IMR-90 (cell line): ENCODE measurements at regions not wholly inside any gene's neighbourhood (a gene's known extent, or its start where the extent isn't known, plus 50 kb on each side); places are given as distances from the start of the nearest gene placed in this dataset.

Source experiments
- ATAC-seq: fragments of 200-7000 bp; cut with Tn5 transposase; 2 replicates; pipeline ENCODE4 v1.9.1; 2020; ENCODE audit warnings: low read depth, mild to moderate bottlenecking, moderate library complexity
- BruUV-seq: library from RNA; stranded (reverse); fragments of 400-500 nt; replicated peaks from 2 replicates; lab custom pipeline; 2021; lab: Mats Ljungman, UMichigan
- CTCF ChIA-PET: fragments of 300-600 bp; formaldehyde crosslinking; extraction: SDS; loops from one replicate; lab custom pipeline; 2021; ENCODE audit warnings: antibody characterized with exemption; lab: Yijun Ruan, JAX
- POLR2A ChIA-PET: fragments of 300-600 bp; sonication (Branson Sonifier 250); formaldehyde crosslinking; loops from one replicate; lab custom pipeline; 2022; ENCODE audit warnings: antibody characterized with exemption; ENCODE audit not compliant: unreplicated experiment; lab: Charles Lee
- DNase-seq: peaks from one replicate; pipeline ENCODE4 v3.0.0; 2013
- H2AFZ ChIP-seq: replicated peaks from 2 replicates; pipeline ENCODE3; 2013; ENCODE audit warnings: low read length, mild to moderate bottlenecking; ENCODE audit not compliant: poor library complexity
- H2AK5ac ChIP-seq: 2 replicates; pipeline ENCODE4 v1.6.1; 2013; ENCODE audit warnings: low read depth, low read length, inconsistent platforms
- H2AK9ac ChIP-seq: replicated peaks from 2 replicates; pipeline ENCODE3; 2013; ENCODE audit warnings: mild to moderate bottlenecking, low read depth, low read length, moderate library complexity; ENCODE audit not compliant: poor library complexity
- H2BK120ac ChIP-seq: 2 replicates; pipeline ENCODE4 v1.6.1; 2013; ENCODE audit warnings: low read depth, low read length, inconsistent platforms
- H2BK15ac ChIP-seq: 3 replicates; pipeline ENCODE4 v1.6.1; 2013; ENCODE audit warnings: low read depth, low read length, inconsistent platforms
- H2BK20ac ChIP-seq: 2 replicates; pipeline ENCODE4 v1.6.1; 2013; ENCODE audit warnings: low read depth, mild to moderate bottlenecking, inconsistent platforms, low read length, moderate library complexity
- H2BK5ac ChIP-seq: 2 replicates; pipeline ENCODE4 v1.6.1; 2013; ENCODE audit warnings: mild to moderate bottlenecking, low read depth, low read length, inconsistent platforms; ENCODE audit not compliant: poor library complexity, severe bottlenecking
- H3K14ac ChIP-seq: replicated peaks from 2 replicates; pipeline ENCODE4 v1.6.1; 2013; ENCODE audit warnings: low read depth, low read length, inconsistent platforms
- H3K18ac ChIP-seq: 2 replicates; pipeline ENCODE4 v1.6.1; 2013; ENCODE audit warnings: low read depth, low read length, control low read depth
- H3K23ac ChIP-seq: 2 replicates; pipeline ENCODE4 v1.6.1; 2013; ENCODE audit warnings: low read depth, low read length, inconsistent platforms
- H3K27ac ChIP-seq: 2 replicates; pipeline ENCODE4 v1.5.1; 2013; ENCODE audit warnings: mild to moderate bottlenecking, control low read depth, low read length; ENCODE audit not compliant: insufficient read depth
- H3K27me3 ChIP-seq: 2 replicates; pipeline ENCODE4 v1.6.1; 2013; ENCODE audit warnings: low read length; ENCODE audit not compliant: control insufficient read depth, insufficient read depth
- H3K36me3 ChIP-seq: 2 replicates; pipeline ENCODE4 v1.6.1; 2013; ENCODE audit warnings: low read length, mixed read lengths; ENCODE audit not compliant: control insufficient read depth, insufficient read depth
- H3K4ac ChIP-seq: 2 replicates; pipeline ENCODE4 v1.6.1; 2013; ENCODE audit warnings: low read depth, low read length, inconsistent platforms
- H3K4me1 ChIP-seq: 2 replicates; pipeline ENCODE4 v1.6.1; 2013; ENCODE audit warnings: low read length, mixed read lengths; ENCODE audit not compliant: control insufficient read depth, insufficient read depth
- H3K4me2 ChIP-seq: 2 replicates; pipeline ENCODE4 v1.6.1; 2013; ENCODE audit warnings: low read depth, mild to moderate bottlenecking, control low read depth, low read length, moderate library complexity
- H3K4me3 ChIP-seq: 2 replicates; pipeline ENCODE4 v1.5.1; 2013; ENCODE audit warnings: low read depth, mild to moderate bottlenecking, control low read depth, low read length, moderate library complexity; ENCODE audit not compliant: insufficient read depth
- H3K56ac ChIP-seq: 2 replicates; pipeline ENCODE4 v1.6.1; 2013; ENCODE audit warnings: low read length, inconsistent platforms; ENCODE audit not compliant: insufficient read depth; ENCODE audit errors: extremely low read depth
- H3K79me1 ChIP-seq, 2 experiments: 2 replicates each; pipeline ENCODE4 v1.6.1; 2013; ENCODE audit warnings: low read length in 2 of 2, inconsistent platforms in 1 of 2, low read depth in 1 of 2
- H3K9ac ChIP-seq: 2 replicates; pipeline ENCODE4 v1.6.1; 2013; ENCODE audit warnings: low read depth, low read length, control low read depth
- H3K9me1 ChIP-seq: 2 replicates; pipeline ENCODE4 v1.6.1; 2013; ENCODE audit warnings: low read length, inconsistent platforms; ENCODE audit not compliant: insufficient read depth
- H3K9me3 ChIP-seq: 2 replicates; pipeline ENCODE4 v1.6.1; 2013; ENCODE audit warnings: low read length; ENCODE audit not compliant: control insufficient read depth, insufficient read depth
- H4K20me1 ChIP-seq: 2 replicates; pipeline ENCODE4 v1.6.1; 2013; ENCODE audit warnings: low read length, inconsistent platforms; ENCODE audit not compliant: insufficient read depth
- H4K5ac ChIP-seq: 2 replicates; pipeline ENCODE4 v1.6.1; 2013; ENCODE audit warnings: mild to moderate bottlenecking, low read depth, low read length, control low read depth
- H4K8ac ChIP-seq, 2 experiments: 2 replicates each; pipeline ENCODE4 v1.6.1; 2013; ENCODE audit warnings: low read depth in 2 of 2, low read length in 2 of 2, control low read depth in 1 of 2, inconsistent platforms in 1 of 2
- H4K91ac ChIP-seq: 2 replicates; pipeline ENCODE4 v1.6.1; 2013; ENCODE audit warnings: low read depth, low read length, inconsistent platforms; ENCODE audit not compliant: insufficient read depth
- CHD1 ChIP-seq: IDR thresholded peaks from 2 replicates; pipeline ENCODE4 v1.6.1; 2012; ENCODE audit warnings: low read depth, low read length, improper control_type of control experiment
- ELK1 ChIP-seq: fragments of 150-350 bp; IDR thresholded peaks from 2 replicates; pipeline ENCODE4 v1.6.1; 2016; ENCODE audit warnings: low read depth, mild to moderate bottlenecking, low read length, moderate library complexity, borderline replicate concordance
- FOS ChIP-seq: fragments of 150-350 bp; IDR thresholded peaks from 2 replicates; pipeline ENCODE4 v1.6.1; 2016; ENCODE audit warnings: low read depth, low read length
- MAFK ChIP-seq: IDR thresholded peaks from 2 replicates; pipeline ENCODE4 v1.6.1; 2012; ENCODE audit warnings: low read depth, low read length, improper control_type of control experiment
- MAZ ChIP-seq: IDR thresholded peaks from 2 replicates; pipeline ENCODE4 v1.6.1; 2012; ENCODE audit warnings: low read depth, mild to moderate bottlenecking, low read length, improper control_type of control experiment, moderate library complexity, borderline replicate concordance
- MXI1 ChIP-seq: IDR thresholded peaks from 2 replicates; pipeline ENCODE4 v1.6.1; 2012; ENCODE audit warnings: low read depth, mild to moderate bottlenecking, low read length, moderate library complexity, borderline replicate concordance
- NFE2L2 ChIP-seq: fragments of 150-350 bp; IDR thresholded peaks from 2 replicates; pipeline ENCODE4 v1.6.1; 2016; ENCODE audit warnings: low read depth, mild to moderate bottlenecking, low read length
- POLR2A ChIP-seq: IDR thresholded peaks from 2 replicates; pipeline ENCODE4 v1.6.1; 2012; ENCODE audit warnings: mild to moderate bottlenecking, low read depth, low read length
- RFX5 ChIP-seq: IDR thresholded peaks from 2 replicates; pipeline ENCODE4 v1.8.0; 2012; ENCODE audit warnings: low read depth, mild to moderate bottlenecking, low read length, moderate library complexity
- SMC3 ChIP-seq: fragments of 150-350 bp; IDR thresholded peaks from 2 replicates; pipeline ENCODE4 v1.6.1; 2016; ENCODE audit warnings: low read depth, mild to moderate bottlenecking, antibody characterized with exemption, low read length, moderate library complexity
- whole genome bisulfite sequencing, 2 experiments: methylation state at CpG; one replicate each; pipeline versions ENCODE4 v1.1.5 to v1.1.7; 2013; ENCODE audit warnings: missing lambda C conversion rate in 2 of 2; ENCODE audit not compliant: insufficient read length in 1 of 2; ENCODE audit errors: extremely low coverage in 2 of 2; 5-methylcytosine and 5-hydroxymethylcytosine counted together
- dilution Hi-C: fragments of 300-500 bp; cut with HindIII; formaldehyde crosslinking; loops from one replicate; pipeline ENCODE4 v1.14.3; 2018; ENCODE audit warnings: low sequenced_read_pairs; ENCODE audit not compliant: unreplicated experiment
- in situ Hi-C: fragments of 300-500 bp; cut with MboI; formaldehyde crosslinking; loops from 3 replicates; pipeline ENCODE4 v1.14.3; 2019; ENCODE audit warnings: low sequenced_read_pairs, inconsistent platforms, mixed read lengths
- intact Hi-C: fragments of 100-400 bp; cut with micrococcal nuclease; formaldehyde crosslinking; loops from 2 replicates; pipeline ENCODE4 v1.10.0; 2022

- no peak for ATAC-seq
- POLR2A ChIA-PET, result no interaction called here
These were observed 144.6 kb downstream of the LRIG2 start for GRCh38 chr1:113217447-113218208.

More at GRCh38 chr1:113217447-113218208, 144.6 kb downstream of the LRIG2 start:
- H3K23ac ChIP-seq, result no peak overlapping the region
- no peak overlapping the region for H3K27ac ChIP-seq
- H4K8ac ChIP-seq, result no peak overlapping the region
- no peak overlapping the region for H3K9ac ChIP-seq
- no peak overlapping the region for H3K14ac ChIP-seq
- H3K4me2 ChIP-seq, result no peak overlapping the region
- H2BK120ac ChIP-seq, result no peak overlapping the region
- H4K20me1 ChIP-seq, result no peaks in the 10 kb centered on the region
- no peak overlapping the region for H2BK20ac ChIP-seq
- no peak overlapping the region for H2BK5ac ChIP-seq
- peaks cover 13% of the 10 kb centered on the region; the same call in 1 of the 2 replicates for H3K27me3 ChIP-seq
- CTCF ChIA-PET, result interaction anchor here (0.6 kb wide), 2 partner anchors 9 to 863 kb away, joined by 3 to 4 read pairs; no protein-coding TSS in a partner anchor
- no peaks in the 10 kb centered on the region for H3K9me3 ChIP-seq
- no peak for TF ChIP-seq MXI1
- TF ChIP-seq MAZ, result no peak
- TF ChIP-seq NFE2L2, result no peak
- no peak for TF ChIP-seq POLR2A
- TF ChIP-seq RFX5, result no peak
- no peak for TF ChIP-seq FOS
- no peak for TF ChIP-seq ELK1
- no peak for TF ChIP-seq SMC3
- no peak for TF ChIP-seq CHD1
- TF ChIP-seq MAFK, result no peak
- in situ Hi-C loops, result no loop called here
- no peaks in the 10 kb centered on the region for H3K36me3 ChIP-seq
- no peak overlapping the region for H2AK5ac ChIP-seq
- H3K4me1 ChIP-seq, result no peaks in the 10 kb centered on the region
- H4K5ac ChIP-seq, result no peak overlapping the region
- no TSS peak for BruUV-seq
- 59% methylated on average over 3 of the region's 7 CpGs; no CpG with 5 or more reads in 1 of the 2 experiments for WGBS, 2 experiments
- intact Hi-C loops, result no loop called here
- no peaks in the 10 kb centered on the region for H3K79me1 ChIP-seq
- H3K4me3 ChIP-seq, result no peak overlapping the region
- H4K91ac ChIP-seq, result no peak overlapping the region
- no peak overlapping the region for H3K18ac ChIP-seq
- no peak for DNase-seq
- H2BK15ac ChIP-seq, result no peak overlapping the region
- H2AK9ac ChIP-seq, result no peak overlapping the region
- no peak overlapping the region for H3K56ac ChIP-seq
- no peaks in the 10 kb centered on the region for H3K9me1 ChIP-seq
- dilution Hi-C loops, result no loop called here
- H3K4ac ChIP-seq, result no peak overlapping the region
- no peak overlapping the region for H2AFZ ChIP-seq
